Calu3 (cell line): ENCODE measurements at regions not wholly inside any gene's neighbourhood (a gene's known extent, or its start where the extent isn't known, plus 50 kb on each side); places are given as distances from the start of the nearest gene placed in this dataset.

Source experiments
- BruUV-seq: library from RNA; stranded (reverse); fragments of 400-500 nt; replicated peaks from 2 replicates; lab custom pipeline; 2021; lab: Mats Ljungman, UMichigan
- CTCF ChIA-PET: fragments of 300-600 bp; sonication (Branson Sonifier 250); formaldehyde crosslinking; loops from one replicate; lab custom pipeline; 2022; ENCODE audit warnings: antibody characterized with exemption; lab: Charles Lee
- DNase-seq: peaks from one replicate; pipeline ENCODE4 v3.0.0; 2022
- H3K27ac Mint-ChIP-seq: one replicate; pipeline ENCODE4 v1.8.0; 2022; ENCODE audit warnings: mixed read lengths; ENCODE audit not compliant: unreplicated experiment
- H3K27me3 Mint-ChIP-seq: one replicate; pipeline ENCODE4 v1.8.0; 2022; ENCODE audit warnings: mixed read lengths; ENCODE audit not compliant: unreplicated experiment
- H3K36me3 Mint-ChIP-seq: one replicate; pipeline ENCODE4 v1.8.0; 2022; ENCODE audit warnings: mild to moderate bottlenecking, moderate library complexity, mixed read lengths; ENCODE audit not compliant: insufficient read depth, unreplicated experiment
- H3K4me1 Mint-ChIP-seq: one replicate; pipeline ENCODE4 v1.8.0; 2022; ENCODE audit warnings: mild to moderate bottlenecking, low read depth, mixed read lengths; ENCODE audit not compliant: unreplicated experiment
- H3K4me3 Mint-ChIP-seq: one replicate; pipeline ENCODE4 v1.8.0; 2022; ENCODE audit warnings: mild to moderate bottlenecking, low read depth, moderate library complexity, mixed read lengths; ENCODE audit not compliant: unreplicated experiment
- H3K9me3 Mint-ChIP-seq: one replicate; pipeline ENCODE4 v1.8.0; 2022; ENCODE audit warnings: low read depth, mixed read lengths; ENCODE audit not compliant: unreplicated experiment
- CTCF ChIP-seq: fragments of 200-600 bp; IDR thresholded peaks from one replicate; pipeline ENCODE4 v1.8.0; 2022; ENCODE audit warnings: antibody characterized with exemption; ENCODE audit not compliant: unreplicated experiment
- intact Hi-C: fragments of 100-400 bp; cut with micrococcal nuclease; formaldehyde crosslinking; loops from one replicate; pipeline ENCODE4 v1.10.0; 2022; ENCODE audit not compliant: unreplicated experiment

DNA sequence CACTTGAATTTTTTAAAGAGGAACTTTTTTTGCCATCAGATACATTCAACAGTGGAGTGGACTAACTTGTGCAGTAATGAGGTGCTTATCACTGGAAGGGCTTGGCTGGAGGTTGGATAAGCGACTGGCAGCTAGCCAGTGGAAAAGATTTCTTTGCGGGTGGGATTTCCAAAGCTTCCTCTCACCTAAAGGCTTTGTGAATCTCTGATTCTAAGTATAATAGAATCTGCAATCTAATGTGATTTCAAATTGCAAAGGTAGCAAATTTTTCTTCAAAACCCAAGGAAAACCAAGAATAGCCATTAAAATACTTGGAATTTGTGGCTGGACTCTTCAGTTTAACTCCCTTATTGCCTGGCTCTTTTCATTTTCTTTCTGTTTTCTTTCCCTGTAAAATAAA is 460.4 kb upstream of the MARCKS start:
- DNase-seq = no peak
- Mint-ChIP-seq H3K4me3 (no peak overlapping the region), H3K27me3 (no peaks in the 10 kb centered on the region), H3K27ac (no peak overlapping the region), H3K4me1 (peaks cover under 1% of the 10 kb centered on the region), H3K36me3 (no peaks in the 10 kb centered on the region), H3K9me3 (no peaks in the 10 kb centered on the region)
- intact Hi-C loops = no loop called here
- no peak for TF ChIP-seq CTCF
- CTCF ChIA-PET = no interaction called here
- BruUV-seq = no TSS peak

GRCh38 chr6:113397236-113397635 is 459.9 kb upstream of the MARCKS start:
- intact Hi-C loops = no loop called here
- CTCF ChIA-PET = no interaction called here
- BruUV-seq = no TSS peak
- DNase-seq = no peak
- no peak for TF ChIP-seq CTCF
- Mint-ChIP-seq H3K4me3 (no peak overlapping the region), H3K36me3 (no peaks in the 10 kb centered on the region), H3K9me3 (no peaks in the 10 kb centered on the region), H3K27ac (no peak overlapping the region), H3K4me1 (no peaks in the 10 kb centered on the region), H3K27me3 (no peaks in the 10 kb centered on the region)

GRCh38 chr6:113401231-113401630 is 455.9 kb upstream of the MARCKS start:
- intact Hi-C loops = no loop called here

GRCh38 chr6:113402544-113402943 is 454.6 kb upstream of the MARCKS start:
- Mint-ChIP-seq H3K4me3 (no peak overlapping the region), H3K9me3 (peaks cover 2% of the 10 kb centered on the region), H3K36me3 (no peaks in the 10 kb centered on the region), H3K27me3 (no peaks in the 10 kb centered on the region), H3K27ac (no peak overlapping the region), H3K4me1 (no peaks in the 10 kb centered on the region)
- no TSS peak for BruUV-seq
- TF ChIP-seq CTCF = no peak
- CTCF ChIA-PET = no interaction called here
- DNase-seq = no peak
- intact Hi-C loops = no loop called here

More at GRCh38 chr6:113401231-113401630, 455.9 kb upstream of the MARCKS start:
- no peak overlapping the region for H3K4me3 Mint-ChIP-seq
- BruUV-seq = no TSS peak
- no peaks in the 10 kb centered on the region for H3K4me1 Mint-ChIP-seq
- no peak overlapping the region for H3K27ac Mint-ChIP-seq
- DNase-seq = no peak
- TF ChIP-seq CTCF = no peak
- CTCF ChIA-PET = no interaction called here
- H3K36me3 Mint-ChIP-seq = no peaks in the 10 kb centered on the region
- peaks cover 2% of the 10 kb centered on the region for H3K9me3 Mint-ChIP-seq
- no peaks in the 10 kb centered on the region for H3K27me3 Mint-ChIP-seq
